IMR-90 (cell line): ENCODE measurements at regions not wholly inside any gene's neighbourhood (a gene's known extent, or its start where the extent isn't known, plus 50 kb on each side); places are given as distances from the start of the nearest gene placed in this dataset.

Experiments used
- ATAC-seq: fragments of 200-7000 bp; cut with Tn5 transposase; 2 replicates; pipeline ENCODE4 v1.9.1; 2020; ENCODE audit warnings: low read depth, mild to moderate bottlenecking, moderate library complexity
- BruUV-seq: library from RNA; stranded (reverse); fragments of 400-500 nt; replicated peaks from 2 replicates; lab custom pipeline; 2021; lab: Mats Ljungman, UMichigan
- CTCF ChIA-PET: fragments of 300-600 bp; formaldehyde crosslinking; extraction: SDS; loops from one replicate; lab custom pipeline; 2021; ENCODE audit warnings: antibody characterized with exemption; lab: Yijun Ruan, JAX
- POLR2A ChIA-PET: fragments of 300-600 bp; sonication (Branson Sonifier 250); formaldehyde crosslinking; loops from one replicate; lab custom pipeline; 2022; ENCODE audit warnings: antibody characterized with exemption; ENCODE audit not compliant: unreplicated experiment; lab: Charles Lee
- DNase-seq: peaks from one replicate; pipeline ENCODE4 v3.0.0; 2013
- H2AFZ ChIP-seq: replicated peaks from 2 replicates; pipeline ENCODE3; 2013; ENCODE audit warnings: low read length, mild to moderate bottlenecking; ENCODE audit not compliant: poor library complexity
- H2AK5ac ChIP-seq: 2 replicates; pipeline ENCODE4 v1.6.1; 2013; ENCODE audit warnings: low read depth, low read length, inconsistent platforms
- H2AK9ac ChIP-seq: replicated peaks from 2 replicates; pipeline ENCODE3; 2013; ENCODE audit warnings: mild to moderate bottlenecking, low read depth, low read length, moderate library complexity; ENCODE audit not compliant: poor library complexity
- H2BK120ac ChIP-seq: 2 replicates; pipeline ENCODE4 v1.6.1; 2013; ENCODE audit warnings: low read depth, low read length, inconsistent platforms
- H2BK15ac ChIP-seq: 3 replicates; pipeline ENCODE4 v1.6.1; 2013; ENCODE audit warnings: low read depth, low read length, inconsistent platforms
- H2BK20ac ChIP-seq: 2 replicates; pipeline ENCODE4 v1.6.1; 2013; ENCODE audit warnings: low read depth, mild to moderate bottlenecking, inconsistent platforms, low read length, moderate library complexity
- H2BK5ac ChIP-seq: 2 replicates; pipeline ENCODE4 v1.6.1; 2013; ENCODE audit warnings: mild to moderate bottlenecking, low read depth, low read length, inconsistent platforms; ENCODE audit not compliant: poor library complexity, severe bottlenecking
- H3K14ac ChIP-seq: replicated peaks from 2 replicates; pipeline ENCODE4 v1.6.1; 2013; ENCODE audit warnings: low read depth, low read length, inconsistent platforms
- H3K18ac ChIP-seq: 2 replicates; pipeline ENCODE4 v1.6.1; 2013; ENCODE audit warnings: low read depth, low read length, control low read depth
- H3K23ac ChIP-seq: 2 replicates; pipeline ENCODE4 v1.6.1; 2013; ENCODE audit warnings: low read depth, low read length, inconsistent platforms
- H3K27ac ChIP-seq: 2 replicates; pipeline ENCODE4 v1.5.1; 2013; ENCODE audit warnings: mild to moderate bottlenecking, control low read depth, low read length; ENCODE audit not compliant: insufficient read depth
- H3K27me3 ChIP-seq: 2 replicates; pipeline ENCODE4 v1.6.1; 2013; ENCODE audit warnings: low read length; ENCODE audit not compliant: control insufficient read depth, insufficient read depth
- H3K36me3 ChIP-seq: 2 replicates; pipeline ENCODE4 v1.6.1; 2013; ENCODE audit warnings: low read length, mixed read lengths; ENCODE audit not compliant: control insufficient read depth, insufficient read depth
- H3K4ac ChIP-seq: 2 replicates; pipeline ENCODE4 v1.6.1; 2013; ENCODE audit warnings: low read depth, low read length, inconsistent platforms
- H3K4me1 ChIP-seq: 2 replicates; pipeline ENCODE4 v1.6.1; 2013; ENCODE audit warnings: low read length, mixed read lengths; ENCODE audit not compliant: control insufficient read depth, insufficient read depth
- H3K4me2 ChIP-seq: 2 replicates; pipeline ENCODE4 v1.6.1; 2013; ENCODE audit warnings: low read depth, mild to moderate bottlenecking, control low read depth, low read length, moderate library complexity
- H3K4me3 ChIP-seq: 2 replicates; pipeline ENCODE4 v1.5.1; 2013; ENCODE audit warnings: low read depth, mild to moderate bottlenecking, control low read depth, low read length, moderate library complexity; ENCODE audit not compliant: insufficient read depth
- H3K56ac ChIP-seq: 2 replicates; pipeline ENCODE4 v1.6.1; 2013; ENCODE audit warnings: low read length, inconsistent platforms; ENCODE audit not compliant: insufficient read depth; ENCODE audit errors: extremely low read depth
- H3K79me1 ChIP-seq, 2 experiments: 2 replicates each; pipeline ENCODE4 v1.6.1; 2013; ENCODE audit warnings: low read length in 2 of 2, inconsistent platforms in 1 of 2, low read depth in 1 of 2
- H3K9ac ChIP-seq: 2 replicates; pipeline ENCODE4 v1.6.1; 2013; ENCODE audit warnings: low read depth, low read length, control low read depth
- H3K9me1 ChIP-seq: 2 replicates; pipeline ENCODE4 v1.6.1; 2013; ENCODE audit warnings: low read length, inconsistent platforms; ENCODE audit not compliant: insufficient read depth
- H3K9me3 ChIP-seq: 2 replicates; pipeline ENCODE4 v1.6.1; 2013; ENCODE audit warnings: low read length; ENCODE audit not compliant: control insufficient read depth, insufficient read depth
- H4K20me1 ChIP-seq: 2 replicates; pipeline ENCODE4 v1.6.1; 2013; ENCODE audit warnings: low read length, inconsistent platforms; ENCODE audit not compliant: insufficient read depth
- H4K5ac ChIP-seq: 2 replicates; pipeline ENCODE4 v1.6.1; 2013; ENCODE audit warnings: mild to moderate bottlenecking, low read depth, low read length, control low read depth
- H4K8ac ChIP-seq, 2 experiments: 2 replicates each; pipeline ENCODE4 v1.6.1; 2013; ENCODE audit warnings: low read depth in 2 of 2, low read length in 2 of 2, control low read depth in 1 of 2, inconsistent platforms in 1 of 2
- H4K91ac ChIP-seq: 2 replicates; pipeline ENCODE4 v1.6.1; 2013; ENCODE audit warnings: low read depth, low read length, inconsistent platforms; ENCODE audit not compliant: insufficient read depth
- MAZ ChIP-seq: IDR thresholded peaks from 2 replicates; pipeline ENCODE4 v1.6.1; 2012; ENCODE audit warnings: low read depth, mild to moderate bottlenecking, low read length, improper control_type of control experiment, moderate library complexity, borderline replicate concordance
- MXI1 ChIP-seq: IDR thresholded peaks from 2 replicates; pipeline ENCODE4 v1.6.1; 2012; ENCODE audit warnings: low read depth, mild to moderate bottlenecking, low read length, moderate library complexity, borderline replicate concordance
- WGBS, 2 experiments: methylation state at CpG; one replicate each; pipeline versions ENCODE4 v1.1.5 to v1.1.7; 2013; ENCODE audit warnings: missing lambda C conversion rate in 2 of 2; ENCODE audit not compliant: insufficient read length in 1 of 2; ENCODE audit errors: extremely low coverage in 2 of 2; 5-methylcytosine and 5-hydroxymethylcytosine counted together
- dilution Hi-C: fragments of 300-500 bp; cut with HindIII; formaldehyde crosslinking; loops from one replicate; pipeline ENCODE4 v1.14.3; 2018; ENCODE audit warnings: low sequenced_read_pairs; ENCODE audit not compliant: unreplicated experiment
- in situ Hi-C: fragments of 300-500 bp; cut with MboI; formaldehyde crosslinking; loops from 3 replicates; pipeline ENCODE4 v1.14.3; 2019; ENCODE audit warnings: low sequenced_read_pairs, inconsistent platforms, mixed read lengths
- intact Hi-C: fragments of 100-400 bp; cut with micrococcal nuclease; formaldehyde crosslinking; loops from 2 replicates; pipeline ENCODE4 v1.10.0; 2022

DNA sequence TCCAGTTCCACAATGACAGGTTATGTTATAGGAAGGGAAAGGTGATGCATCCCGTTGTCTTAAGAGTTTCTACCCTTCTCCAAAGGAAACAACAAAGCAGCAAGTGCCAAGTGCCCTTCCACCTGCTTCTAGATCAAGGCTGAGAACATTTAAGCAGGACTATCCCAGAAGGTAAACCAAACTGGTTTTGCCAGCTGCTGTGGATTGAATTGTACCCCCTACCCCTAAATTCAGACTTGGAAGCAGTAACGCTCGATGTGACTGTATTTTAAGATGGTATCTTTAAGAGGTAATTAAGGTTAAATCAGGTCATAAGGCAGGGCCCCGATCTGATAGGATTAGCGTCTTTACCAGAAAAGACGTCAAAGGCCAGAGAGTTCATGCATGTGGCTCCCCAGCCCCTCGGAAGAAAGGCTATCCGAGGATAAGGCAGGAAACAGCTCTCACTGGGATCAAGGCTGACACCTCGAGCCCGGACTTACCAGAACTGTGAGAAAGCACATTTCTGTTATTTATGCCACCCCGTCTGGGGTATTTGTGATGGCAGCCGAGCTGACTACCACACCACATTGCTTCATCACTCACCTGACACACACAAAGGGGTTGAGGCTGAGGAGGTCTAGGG, 179.1 kb upstream of the RAI14 start:
- Histone ChIP-seq H3K9ac (no peak overlapping the region), H3K56ac (no peak overlapping the region), H3K18ac (no peak overlapping the region), H2AFZ (no peak overlapping the region), H3K4ac (no peak overlapping the region), H3K4me2 (no peak overlapping the region), H3K14ac (no peak overlapping the region), H3K4me3 (no peak overlapping the region), H2AK9ac (no peak overlapping the region), H4K5ac (no peak overlapping the region), H3K36me3 (no peaks in the 10 kb centered on the region), H2BK5ac (no peak overlapping the region), H3K79me1 (no peaks in the 10 kb centered on the region), H3K27me3 (peaks cover 15% of the 10 kb centered on the region), H2BK120ac (no peak overlapping the region), H3K9me1 (0 out of 2 replicates have a peak, but pooled peaks cover 3% of the 10 kb centered on the region), H2BK20ac (no peak overlapping the region), H3K27ac (no peak overlapping the region), H2BK15ac (0 out of 3 replicates have a peak overlapping the region, but pooled peaks have one; percentile 1), H4K91ac (no peak overlapping the region), H2AK5ac (peak overlapping the region; percentile 58), H3K4me1 (no peaks in the 10 kb centered on the region), H3K23ac (0 out of 2 replicates have a peak overlapping the region, but pooled peaks have one; percentile 63), H4K8ac (no peak overlapping the region), H3K9me3 (peaks cover 2% of the 10 kb centered on the region; the same call in 1 of the 2 replicates), H4K20me1 (no peaks in the 10 kb centered on the region)
- in situ Hi-C loops, result loop anchor here (5.0 to 10.0 kb wide), 2 partner anchors 415 to 528 kb away; no protein-coding TSS in a partner anchor
- TF ChIP-seq MAZ (no peak), MXI1 (no peak)
- dilution Hi-C loops, result no loop called here
- ChIA-PET POLR2A (no interaction called here), CTCF (interaction anchor here (0.9 to 2.1 kb wide), 2 partner anchors 418 to 421 kb away, joined by 3 to 8 read pairs; no protein-coding TSS in a partner anchor)
- no peak for DNase-seq
- intact Hi-C loops, result loop anchor here (10.0 kb wide), 1 partner anchor 1448 kb away; no protein-coding TSS in a partner anchor
- 81% methylated on average over 4 of the region's 12 CpGs; no CpG with 5 or more reads in 1 of the 2 experiments for WGBS, 2 experiments
- ATAC-seq, result no peak
- BruUV-seq, result no TSS peak
